ENCODE measurements at regions not wholly inside any gene's neighbourhood (a gene's known extent, or its start where the extent isn't known, plus 50 kb on each side); places are given as distances from the start of the nearest gene placed in this dataset.

DNA sequence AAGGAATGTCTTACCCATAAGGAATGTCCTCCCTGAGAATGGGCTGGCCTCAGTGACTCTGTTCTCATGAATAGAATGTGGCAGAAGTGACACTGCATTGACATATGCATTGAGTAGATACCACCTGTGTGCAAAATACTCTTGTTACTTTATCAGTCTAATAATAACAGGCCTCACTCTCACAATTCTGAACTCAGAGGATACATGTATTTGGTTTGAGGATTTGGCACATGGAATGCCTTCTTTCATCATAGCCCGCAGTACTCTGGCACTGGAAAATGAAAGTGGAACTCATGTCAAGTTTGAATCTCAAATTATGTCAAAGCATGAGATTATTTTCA lies 52.9 kb upstream of the PLCB4 start:
- TF ChIP-seq POLR2AphosphoS5 (IDR thresholded peaks at IDR 0.05; ENCODE audit: borderline replicate concordance, low read depth, low read length) (no peak), EZH2 (IDR thresholded peaks at IDR 0.05) (no peak)
